ENCODE measurements at regions not wholly inside any gene's neighbourhood (a gene's known extent, or its start where the extent isn't known, plus 50 kb on each side); places are given as distances from the start of the nearest gene placed in this dataset.

DNA sequence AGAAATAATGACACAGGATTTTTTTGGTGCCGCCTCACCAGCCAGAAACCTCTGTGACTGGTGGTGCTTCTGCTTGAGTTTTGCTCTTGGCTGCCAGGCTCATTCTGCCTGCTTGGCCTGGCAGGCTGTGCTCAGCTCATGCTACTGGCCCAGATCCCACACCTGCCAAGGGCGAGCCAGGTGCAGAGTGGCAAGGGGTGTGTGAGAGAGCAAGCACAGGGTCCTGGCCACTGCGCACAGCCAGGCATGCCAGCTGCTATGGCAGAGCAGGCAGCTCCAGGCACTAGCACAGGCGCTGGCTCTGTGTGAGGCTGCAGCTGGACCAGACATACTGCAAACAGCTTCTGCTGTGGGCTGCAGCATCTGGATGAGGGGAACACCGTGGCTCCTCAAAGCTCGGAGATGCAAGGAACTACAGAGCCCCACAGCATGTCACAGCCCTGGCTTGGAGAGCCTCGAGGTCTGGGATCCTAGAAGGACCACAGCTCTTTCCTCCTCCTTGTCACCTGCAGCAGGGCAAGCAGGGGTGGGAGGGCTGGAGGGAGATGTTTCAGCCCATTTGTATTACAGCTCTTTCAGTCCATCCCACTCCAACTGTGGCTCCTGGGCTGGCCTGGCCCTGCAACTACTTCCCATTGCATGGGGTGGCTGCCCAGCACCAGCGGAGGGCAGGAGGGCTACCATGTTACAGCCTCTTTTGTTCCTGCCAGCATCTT is 313.4 kb upstream of the SEMA3C start:
- TF ChIP-seq, protein P1, sequence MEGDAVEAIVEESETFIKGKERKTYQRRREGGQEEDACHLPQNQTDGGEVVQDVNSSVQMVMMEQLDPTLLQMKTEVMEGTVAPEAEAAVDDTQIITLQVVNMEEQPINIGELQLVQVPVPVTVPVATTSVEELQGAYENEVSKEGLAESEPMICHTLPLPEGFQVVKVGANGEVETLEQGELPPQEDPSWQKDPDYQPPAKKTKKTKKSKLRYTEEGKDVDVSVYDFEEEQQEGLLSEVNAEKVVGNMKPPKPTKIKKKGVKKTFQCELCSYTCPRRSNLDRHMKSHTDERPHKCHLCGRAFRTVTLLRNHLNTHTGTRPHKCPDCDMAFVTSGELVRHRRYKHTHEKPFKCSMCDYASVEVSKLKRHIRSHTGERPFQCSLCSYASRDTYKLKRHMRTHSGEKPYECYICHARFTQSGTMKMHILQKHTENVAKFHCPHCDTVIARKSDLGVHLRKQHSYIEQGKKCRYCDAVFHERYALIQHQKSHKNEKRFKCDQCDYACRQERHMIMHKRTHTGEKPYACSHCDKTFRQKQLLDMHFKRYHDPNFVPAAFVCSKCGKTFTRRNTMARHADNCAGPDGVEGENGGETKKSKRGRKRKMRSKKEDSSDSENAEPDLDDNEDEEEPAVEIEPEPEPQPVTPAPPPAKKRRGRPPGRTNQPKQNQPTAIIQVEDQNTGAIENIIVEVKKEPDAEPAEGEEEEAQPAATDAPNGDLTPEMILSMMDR (IDR thresholded peaks at IDR 0.05) = no peak
- TF ChIP-seq POLR2A (IDR thresholded peaks at IDR 0.05) = no peak
